Activated T-cell treated with anti-CD3 and anti-CD28 coated beads, Interleukin-2, amount 50 U/mL, for 72 hours (primary cell): ENCODE measurements at regions not wholly inside any gene's neighbourhood (a gene's known extent, or its start where the extent isn't known, plus 50 kb on each side); places are given as distances from the start of the nearest gene placed in this dataset.
"Not testable (repeated sequence)": the region's sequence is repeated elsewhere in the genome, so short reads cannot be mapped to it uniquely, and the experiment has no call there.

Experiments
- ATAC-seq, 2 donors: fragments of 150-1000 bp; cut with Tn5 transposase; replicated peaks in 1 of 2; 2 replicates each; pipeline ENCODE4 v1.10.0; 2021; ENCODE audit warnings: moderate library complexity in 2 of 2, mild to moderate bottlenecking in 1 of 2
- DNase-seq, 2 donors: peaks; one replicate each; pipeline ENCODE4 v3.0.0; 2021 to 2022; ENCODE audit warnings: mixed read lengths in 1 of 2
- H3K27ac Mint-ChIP-seq: one replicate; pipeline ENCODE4 v1.8.0; 2022; ENCODE audit warnings: mild to moderate bottlenecking, moderate library complexity, mixed read lengths
- H3K27me3 Mint-ChIP-seq: one replicate; pipeline ENCODE4 v1.8.0; 2022; ENCODE audit warnings: low read depth, mixed read lengths
- H3K36me3 Mint-ChIP-seq, 2 donors: one replicate each; pipeline ENCODE4 v1.8.0; 2022; ENCODE audit warnings: mixed read lengths in 2 of 2, mild to moderate bottlenecking in 1 of 2; ENCODE audit not compliant: insufficient read depth in 2 of 2
- H3K4me1 Mint-ChIP-seq: one replicate; pipeline ENCODE4 v1.8.0; 2022; ENCODE audit warnings: low read depth, mixed read lengths
- H3K4me3 Mint-ChIP-seq, 2 donors: one replicate each; pipeline ENCODE4 v1.8.0; 2022; ENCODE audit warnings: mild to moderate bottlenecking in 2 of 2, mixed read lengths in 2 of 2, moderate library complexity in 2 of 2
- H3K9me3 Mint-ChIP-seq, 2 donors: one replicate each; pipeline ENCODE4 v1.8.0; 2022; ENCODE audit warnings: mixed read lengths in 2 of 2

GRCh38 chr12:27133022-27133590, 50.7 kb upstream of the C12orf71 start:
- Mint-ChIP-seq H3K4me3 (no peak overlapping the region), H3K27ac (no peak overlapping the region), H3K36me3 (peaks cover 0 to 4% of the 10 kb centered on the region in 2 donors), H3K4me1 (no peaks in the 10 kb centered on the region), H3K27me3 (no peaks in the 10 kb centered on the region), H3K9me3 (peaks cover 2% of the 10 kb centered on the region in 2 donors)
- DNase-seq (no peak), ATAC-seq (no peak)

- H3K36me3 Mint-ChIP-seq, result peaks cover 0 to 4% of the 10 kb centered on the region in 2 donors
- H3K9me3 Mint-ChIP-seq, result peaks cover 2% of the 10 kb centered on the region in 2 donors
- ATAC-seq (no peak), DNase-seq (no peak)
- H3K27ac Mint-ChIP-seq, result no peak overlapping the region
- peaks cover 22% of the 10 kb centered on the region for H3K4me1 Mint-ChIP-seq
- H3K27me3 Mint-ChIP-seq, result no peaks in the 10 kb centered on the region
- no peak overlapping the region for H3K4me3 Mint-ChIP-seq
Measured at GRCh38 chr12:27140478-27140969, 58.1 kb upstream of the C12orf71 start.

- Mint-ChIP-seq H3K9me3 (peaks cover 0 to 2% of the 10 kb centered on the region in 2 donors), H3K36me3 (peaks cover 0 to 2% of the 10 kb centered on the region in 2 donors), H3K27ac (peak overlapping the region; percentile 57), H3K4me1 (peaks cover 22% of the 10 kb centered on the region), H3K4me3 (no peak overlapping the region), H3K27me3 (no peaks in the 10 kb centered on the region)
- DNase-seq (peak; percentile 47 to 59), ATAC-seq (peak; percentile 56 to 64)
Measured at GRCh38 chr12:27142101-27142721, 59.8 kb upstream of the C12orf71 start.

- no peak for DNase-seq
- H3K4me3 Mint-ChIP-seq, result peak overlapping the region; percentile 59 to 68
Measured at GRCh38 chr12:27143256-27144069, 61.1 kb upstream of the C12orf71 start.

GRCh38 chr12:27145725-27146124, 63.3 kb upstream of the C12orf71 start:
- not testable (repeated sequence) for ATAC-seq, H3K9me3 Mint-ChIP-seq, DNase-seq, H3K27me3 Mint-ChIP-seq, H3K36me3 Mint-ChIP-seq, H3K27ac Mint-ChIP-seq, H3K4me3 Mint-ChIP-seq
- H3K4me1 Mint-ChIP-seq, result peaks cover 22% of the 10 kb centered on the region

More at GRCh38 chr12:27143256-27144069, 61.1 kb upstream of the C12orf71 start:
- Mint-ChIP-seq H3K4me1 (peaks cover 22% of the 10 kb centered on the region), H3K27me3 (no peaks in the 10 kb centered on the region), H3K9me3 (no peaks in the 10 kb centered on the region), H3K36me3 (no peaks in the 10 kb centered on the region), H3K27ac (peak overlapping the region; percentile 57)
- ATAC-seq, result no peak

GRCh38 chr12:27148373-27148772, 66.0 kb upstream of the C12orf71 start:
- no peaks in the 10 kb centered on the region for H3K36me3 Mint-ChIP-seq

GRCh38 chr12:27148791-27149190, 66.4 kb upstream of the C12orf71 start:
- H3K4me1 Mint-ChIP-seq, result peaks cover 14% of the 10 kb centered on the region
- no peak overlapping the region for H3K4me3 Mint-ChIP-seq
- H3K27ac Mint-ChIP-seq, result no peak overlapping the region
- H3K36me3 Mint-ChIP-seq, result no peaks in the 10 kb centered on the region
- H3K27me3 Mint-ChIP-seq, result no peaks in the 10 kb centered on the region
- no peaks in the 10 kb centered on the region for H3K9me3 Mint-ChIP-seq
- ATAC-seq (no peak), DNase-seq (no peak)

More at GRCh38 chr12:27148373-27148772, 66.0 kb upstream of the C12orf71 start:
- Mint-ChIP-seq H3K9me3 (no peaks in the 10 kb centered on the region), H3K27ac (no peak overlapping the region), H3K27me3 (no peaks in the 10 kb centered on the region), H3K4me1 (peaks cover 18% of the 10 kb centered on the region), H3K4me3 (no peak overlapping the region)
- ATAC-seq, result no peak
- no peak for DNase-seq

- Mint-ChIP-seq H3K27me3 (no peaks in the 10 kb centered on the region), H3K27ac (no peak overlapping the region), H3K36me3 (no peaks in the 10 kb centered on the region), H3K4me1 (no peaks in the 10 kb centered on the region), H3K4me3 (no peak overlapping the region), H3K9me3 (no peaks in the 10 kb centered on the region)
- ATAC-seq (no peak), DNase-seq (no peak)
Measured at GRCh38 chr12:27151479-27151878, 69.1 kb upstream of the C12orf71 start.

- Mint-ChIP-seq H3K36me3 (no peaks in the 10 kb centered on the region), H3K27ac (no peak overlapping the region), H3K9me3 (no peaks in the 10 kb centered on the region), H3K27me3 (no peaks in the 10 kb centered on the region), H3K4me1 (no peaks in the 10 kb centered on the region), H3K4me3 (no peak overlapping the region)
- ATAC-seq (no peak), DNase-seq (no peak)
Measured at GRCh38 chr12:27158297-27158696, 75.9 kb upstream of the C12orf71 start.

GRCh38 chr12:27161458-27162228, 79.3 kb upstream of the C12orf71 start:
- no peaks in the 10 kb centered on the region for H3K4me1 Mint-ChIP-seq
- H3K27ac Mint-ChIP-seq, result no peak overlapping the region
- no peak overlapping the region for H3K4me3 Mint-ChIP-seq
- no peaks in the 10 kb centered on the region for H3K36me3 Mint-ChIP-seq
- H3K9me3 Mint-ChIP-seq, result no peaks in the 10 kb centered on the region
- DNase-seq, result no peak
- no peak for ATAC-seq
- H3K27me3 Mint-ChIP-seq, result no peaks in the 10 kb centered on the region

GRCh38 chr12:27162229-27162537, 79.8 kb upstream of the C12orf71 start:
- H3K9me3 Mint-ChIP-seq, result no peaks in the 10 kb centered on the region
- DNase-seq (no peak), ATAC-seq (no peak)
- no peak overlapping the region for H3K27ac Mint-ChIP-seq
- no peaks in the 10 kb centered on the region for H3K27me3 Mint-ChIP-seq
- H3K36me3 Mint-ChIP-seq, result no peaks in the 10 kb centered on the region
- no peak overlapping the region for H3K4me3 Mint-ChIP-seq
- no peaks in the 10 kb centered on the region for H3K4me1 Mint-ChIP-seq

- H3K4me1 Mint-ChIP-seq, result no peaks in the 10 kb centered on the region
- H3K4me3 Mint-ChIP-seq, result no peak overlapping the region
- peaks cover 0 to 3% of the 10 kb centered on the region in 2 donors for H3K9me3 Mint-ChIP-seq
- H3K27ac Mint-ChIP-seq, result no peak overlapping the region
- ATAC-seq, result peak in 1 of 2 donors; percentile 28
- H3K27me3 Mint-ChIP-seq, result no peaks in the 10 kb centered on the region
- no peaks in the 10 kb centered on the region for H3K36me3 Mint-ChIP-seq
- DNase-seq, result no peak
Measured at GRCh38 chr12:27163048-27163715, 80.8 kb upstream of the C12orf71 start.
